Stimulated activated CD8-positive, alpha-beta memory T cell treated with anti-CD3 and anti-CD28 coated beads, Interleukin-12 subunit alpha, Interleukin-12 subunit beta, amount 100 ng/mL, for 24 hours (primary cell): ENCODE measurements at regions not wholly inside any gene's neighbourhood (a gene's known extent, or its start where the extent isn't known, plus 50 kb on each side); places are given as distances from the start of the nearest gene placed in this dataset.

Experiments
- DNase-seq: peaks from one replicate; pipeline ENCODE4 v3.0.0-alpha.2; 2020; ENCODE audit errors: extremely low read depth

DNA sequence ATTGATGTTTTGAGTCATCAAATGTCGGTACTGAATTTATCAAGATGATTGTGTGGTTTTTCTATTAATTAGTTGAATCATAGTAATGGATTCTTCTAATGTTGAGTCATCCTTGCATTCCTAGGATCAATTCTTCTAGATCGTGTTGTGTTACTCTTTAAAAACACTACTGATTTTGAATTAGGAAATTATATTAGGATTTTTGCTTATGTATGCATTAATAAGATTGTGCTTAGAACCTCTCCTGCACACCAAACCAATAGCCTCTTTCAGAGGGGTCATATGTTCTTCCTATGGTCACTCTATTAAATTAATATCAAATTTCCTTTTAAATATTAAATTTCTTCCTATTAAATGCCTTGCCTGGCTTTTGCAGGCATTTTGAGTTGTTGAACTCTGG is 151.7 kb upstream of the TOPAZ1 start:
- DNase-seq = no peak

DNA sequence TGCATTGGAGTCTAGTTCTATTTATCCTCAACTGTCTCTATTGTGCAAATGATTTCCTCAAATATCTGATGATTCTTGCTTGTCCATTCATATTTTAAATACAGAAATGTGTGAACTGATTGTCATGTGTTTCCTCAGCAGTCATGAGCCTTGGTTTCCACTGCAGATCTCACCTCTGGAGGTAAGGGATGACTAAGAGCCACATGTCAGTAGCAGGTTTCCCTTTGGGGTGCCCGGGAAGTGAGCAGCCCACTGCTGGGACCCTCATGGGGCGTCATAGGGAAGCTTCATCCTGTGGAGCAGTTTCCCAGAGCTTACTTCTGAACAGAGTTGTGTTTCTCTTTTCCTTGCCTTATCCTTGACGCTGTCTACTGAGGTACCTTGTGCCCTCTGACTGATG is 149.2 kb upstream of the TOPAZ1 start:
- no peak for DNase-seq

DNA sequence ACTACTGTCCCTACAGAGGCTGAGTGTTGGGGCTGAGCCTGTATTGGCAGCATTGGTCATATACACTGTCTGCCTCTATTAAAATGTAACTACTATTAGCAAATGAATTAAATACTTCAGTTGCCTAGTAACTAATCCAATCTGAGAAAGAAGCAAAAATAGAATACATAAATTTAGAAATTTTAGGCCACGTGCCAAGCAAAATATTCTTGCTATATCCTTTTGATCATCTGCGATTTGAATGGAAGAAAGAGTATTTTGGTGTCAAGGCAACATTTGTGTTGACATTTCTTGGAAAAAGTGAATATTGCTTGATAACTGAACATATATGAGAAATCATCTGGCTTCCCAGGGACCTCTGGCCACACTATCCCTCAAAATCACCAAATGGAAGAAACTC is 148.2 kb upstream of the TOPAZ1 start:
- no peak for DNase-seq

DNA sequence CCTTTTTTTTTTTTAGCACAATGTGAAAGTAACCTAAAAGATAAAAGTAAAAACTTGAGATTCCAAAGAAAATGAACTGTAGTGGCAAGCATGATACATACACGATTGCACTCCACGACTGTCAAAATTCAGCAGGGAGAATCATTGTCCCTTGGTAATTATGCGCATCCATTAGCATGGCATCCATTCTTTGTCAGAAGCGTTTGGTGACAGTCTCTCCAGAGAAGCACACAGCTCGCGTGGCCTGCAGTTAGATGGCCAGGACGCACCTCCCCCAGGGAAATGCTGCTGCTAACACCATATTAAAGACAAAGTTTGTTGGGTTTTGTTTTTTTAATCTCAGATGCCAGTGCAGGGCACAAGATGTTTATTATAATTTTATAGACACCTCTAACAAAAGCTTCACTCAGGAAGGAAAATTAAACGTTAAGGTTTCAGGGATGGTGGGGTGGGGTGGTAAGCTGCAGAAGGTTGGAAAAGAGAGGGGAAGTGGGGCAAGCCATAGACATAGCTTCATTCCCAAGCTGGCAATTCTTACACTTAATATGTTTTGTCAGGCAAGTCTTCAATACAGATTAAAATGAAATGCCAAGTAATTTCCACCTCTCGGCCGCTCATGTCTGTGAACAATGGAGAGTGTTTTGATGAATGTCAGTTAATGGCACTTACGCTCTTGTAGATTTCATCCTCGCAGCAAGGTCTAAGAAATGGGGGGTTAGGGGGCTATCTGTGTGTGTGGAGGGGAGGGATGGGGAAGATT is 142.8 kb upstream of the TOPAZ1 start:
- no peak for DNase-seq

DNA sequence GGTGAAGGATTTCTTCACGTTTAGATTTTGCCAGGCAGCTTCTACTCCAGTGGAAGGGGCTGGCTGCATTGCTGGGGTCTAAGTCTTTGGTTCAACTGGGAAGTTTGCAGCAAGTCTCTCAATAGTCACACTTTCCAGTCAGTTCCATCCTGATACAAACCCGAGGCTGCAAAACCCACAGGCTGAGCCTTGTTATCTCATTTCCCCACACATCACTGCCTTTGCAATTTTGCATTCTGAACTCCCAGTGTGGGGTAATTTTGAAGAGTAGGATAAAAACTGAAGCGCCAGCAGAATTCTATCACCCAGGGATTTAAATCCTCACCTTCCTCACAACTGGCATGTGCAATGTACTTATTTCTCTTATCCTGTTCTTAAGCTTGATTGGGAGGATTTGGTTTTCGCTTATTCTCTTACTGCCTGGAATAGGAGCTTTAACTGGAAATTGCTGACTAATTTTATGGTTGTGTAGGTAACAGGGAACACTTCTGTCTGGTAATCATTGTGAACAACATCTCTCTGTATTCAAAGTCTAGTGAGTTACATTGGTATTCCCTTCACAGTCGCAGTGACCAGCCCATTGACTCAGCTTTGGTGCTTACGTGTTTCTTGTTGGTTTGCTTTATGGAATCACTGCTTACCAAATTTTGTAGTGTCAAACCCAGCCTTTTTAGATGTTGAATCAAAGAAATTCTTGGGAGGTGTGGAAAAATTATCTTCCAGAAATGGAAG is 142.0 kb upstream of the TOPAZ1 start:
- DNase-seq = no peak

DNA sequence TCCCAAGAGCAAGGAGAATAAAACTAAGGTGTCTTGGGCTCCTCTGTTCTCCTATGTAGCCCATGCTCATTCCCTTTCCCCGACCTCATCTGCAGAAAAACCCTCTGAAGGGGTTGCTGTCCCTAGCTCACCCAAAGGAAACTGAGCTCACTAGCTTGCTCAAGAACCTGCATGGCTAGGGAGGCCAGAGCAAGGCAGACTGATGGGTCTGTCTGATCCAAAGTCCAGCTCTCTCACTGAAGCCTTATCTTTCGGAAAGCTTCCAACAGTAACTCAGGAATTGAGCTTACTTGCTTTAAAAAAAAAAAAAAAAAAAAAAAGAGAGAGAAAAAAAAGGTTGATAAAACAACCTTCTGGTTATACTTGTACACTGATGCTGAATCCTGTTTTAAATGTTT is 141.4 kb upstream of the TOPAZ1 start:
- no peak for DNase-seq

DNA sequence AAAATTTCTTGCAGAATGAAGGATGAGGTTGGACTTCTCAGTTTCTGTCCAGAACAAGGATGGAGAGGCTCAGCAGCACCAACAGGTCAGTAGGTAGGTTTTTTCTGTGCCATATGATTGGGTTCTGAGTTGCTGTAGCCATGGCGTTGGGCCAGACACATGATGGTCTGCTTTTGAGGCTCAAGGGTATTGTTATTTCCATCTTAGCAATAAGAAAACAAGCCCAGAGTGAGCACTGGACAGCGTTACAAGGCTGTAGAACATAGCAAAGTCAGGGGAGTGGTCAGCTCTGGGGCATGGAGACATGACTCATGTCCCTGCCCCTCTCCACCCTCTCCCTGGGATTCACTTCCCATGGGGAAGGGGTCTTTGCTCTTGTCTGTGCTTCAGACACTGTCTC is 137.6 kb upstream of the TOPAZ1 start:
- DNase-seq = no peak

DNA sequence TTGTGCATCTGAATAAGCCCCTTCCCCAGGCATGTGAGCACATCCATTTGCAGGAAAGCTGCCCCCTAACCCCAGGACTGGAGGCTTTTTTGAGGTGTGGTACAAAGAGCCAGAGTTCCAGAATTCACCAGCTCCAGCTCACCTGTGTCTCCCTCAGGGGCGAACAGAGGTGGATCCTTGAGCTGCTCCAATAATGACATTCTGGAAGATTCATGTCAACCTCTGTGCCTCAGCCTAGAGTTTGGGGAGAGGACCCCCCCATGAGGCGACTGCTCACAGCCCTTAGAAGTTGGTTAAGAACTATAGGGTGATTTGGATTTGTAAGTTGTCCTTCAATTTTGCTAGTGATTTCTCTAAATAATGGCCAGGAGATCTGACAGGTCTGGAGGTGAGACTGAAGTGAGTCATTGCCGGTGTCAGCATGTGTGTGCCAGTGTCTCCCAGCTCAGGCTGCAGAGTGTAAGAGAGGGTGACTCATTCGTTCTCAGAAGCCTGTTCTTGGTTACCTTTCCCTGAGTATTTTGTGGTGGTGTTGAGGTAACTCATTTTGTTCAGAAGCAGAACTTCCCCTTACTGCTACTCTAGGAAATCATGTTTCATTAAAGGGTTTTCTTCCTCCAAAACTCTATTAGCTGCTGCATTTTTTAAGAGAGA is 136.9 kb upstream of the TOPAZ1 start:
- no peak for DNase-seq

DNA sequence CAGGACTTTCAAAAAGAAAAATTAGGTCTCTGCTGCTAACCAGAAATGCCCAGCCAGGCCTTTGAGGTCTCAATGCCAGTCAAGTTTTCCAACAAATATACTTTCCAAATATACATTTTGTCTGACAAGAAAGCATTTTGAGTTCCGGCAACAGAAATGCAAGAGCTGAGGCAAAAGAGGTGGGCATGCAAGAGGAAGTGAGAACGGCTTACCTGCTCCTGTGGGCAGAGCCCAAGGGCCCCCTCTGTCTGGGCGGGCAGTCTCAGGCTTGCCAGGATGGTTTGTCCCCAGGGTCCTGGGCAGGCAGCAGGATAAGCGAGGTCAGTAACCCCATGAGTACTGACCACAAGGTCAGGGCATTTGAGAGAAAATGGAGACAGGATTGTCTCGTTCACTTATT is 136.1 kb upstream of the TOPAZ1 start:
- no peak for DNase-seq

DNA sequence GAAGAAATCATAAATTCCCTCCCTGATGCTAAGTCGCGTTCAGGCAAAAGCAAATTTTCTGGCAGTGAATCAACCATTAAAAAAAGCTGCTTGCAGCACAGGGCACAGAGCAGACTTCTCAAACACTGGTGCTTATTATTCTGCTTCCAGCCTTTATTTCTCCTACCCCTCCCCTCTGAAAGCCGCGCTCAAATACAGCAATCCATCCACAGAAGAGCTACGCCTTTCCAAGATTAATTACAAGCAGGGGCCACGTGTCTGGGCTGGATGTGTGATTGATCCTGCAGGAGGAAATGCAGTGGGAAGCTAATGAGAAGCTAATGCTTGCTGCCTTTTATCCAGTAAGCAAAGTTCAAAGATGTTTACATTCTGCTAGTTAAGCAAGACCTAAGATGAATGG is 134.9 kb upstream of the TOPAZ1 start:
- DNase-seq = no peak

DNA sequence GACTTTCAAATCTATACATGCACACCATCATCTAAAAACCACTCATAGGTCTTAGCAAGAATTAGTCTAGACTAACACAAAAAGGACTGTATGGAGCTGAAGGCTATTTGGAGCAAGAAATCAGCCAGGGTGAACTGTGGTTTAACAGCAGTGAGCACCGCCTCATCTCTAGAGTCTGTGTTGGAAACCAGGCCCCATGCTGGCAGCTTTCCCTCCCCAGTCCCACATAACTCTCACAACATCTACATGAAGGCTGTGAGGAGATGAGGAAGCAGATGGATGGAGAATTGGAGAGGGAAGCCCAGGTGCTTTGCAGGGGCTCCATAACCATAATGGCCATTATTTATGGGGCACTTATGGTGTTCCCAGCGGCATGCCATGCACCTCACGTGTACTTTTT is 133.2 kb upstream of the TOPAZ1 start:
- DNase-seq = no peak

DNA sequence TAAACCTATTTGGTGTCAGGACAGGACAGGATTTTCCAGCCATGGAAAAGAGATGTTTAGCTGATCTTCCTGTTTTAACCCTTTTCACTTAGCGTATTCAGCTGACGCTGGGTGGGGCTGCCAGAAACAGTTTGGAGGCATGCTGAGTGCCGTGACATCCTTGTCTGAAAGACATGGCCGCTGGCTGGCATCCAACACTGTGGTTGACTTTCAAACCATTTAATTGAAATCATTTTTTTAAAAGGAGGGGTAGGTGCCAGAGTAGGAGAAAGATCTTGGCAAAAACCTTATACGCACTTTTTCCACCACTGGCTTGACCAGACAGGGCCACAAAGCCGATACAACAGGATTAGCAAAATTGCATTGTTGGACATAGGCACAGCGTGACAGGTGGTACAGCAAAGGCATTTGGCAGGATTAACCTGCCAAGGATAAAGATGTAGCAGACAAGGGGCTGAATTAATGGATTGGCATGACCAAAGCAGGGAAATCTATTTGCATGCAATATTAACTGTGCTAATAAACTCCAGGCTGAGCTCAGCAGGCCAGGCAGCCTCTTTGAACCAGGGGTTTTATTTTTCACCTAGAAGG is 131.8 kb upstream of the TOPAZ1 start:
- no peak for DNase-seq

DNA sequence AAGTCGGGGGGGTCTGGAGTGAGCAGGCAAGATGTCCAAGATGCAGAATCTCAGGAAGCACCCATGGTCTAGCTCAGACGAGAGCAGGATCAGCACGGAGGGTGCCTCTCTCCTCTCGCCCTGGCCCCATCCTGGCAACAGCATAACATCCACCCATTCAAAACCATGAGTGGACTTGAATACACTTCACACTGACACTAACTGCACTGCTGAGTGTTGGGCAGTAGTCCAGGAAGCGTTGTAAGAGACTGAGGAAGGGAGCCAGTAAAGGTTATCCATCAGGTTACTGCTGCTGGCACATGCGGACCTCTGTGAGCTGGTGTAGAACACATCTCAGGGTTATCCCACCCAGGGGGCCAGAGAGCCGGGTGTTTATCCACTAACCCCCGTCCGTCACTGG is 131.0 kb upstream of the TOPAZ1 start:
- no peak for DNase-seq

DNA sequence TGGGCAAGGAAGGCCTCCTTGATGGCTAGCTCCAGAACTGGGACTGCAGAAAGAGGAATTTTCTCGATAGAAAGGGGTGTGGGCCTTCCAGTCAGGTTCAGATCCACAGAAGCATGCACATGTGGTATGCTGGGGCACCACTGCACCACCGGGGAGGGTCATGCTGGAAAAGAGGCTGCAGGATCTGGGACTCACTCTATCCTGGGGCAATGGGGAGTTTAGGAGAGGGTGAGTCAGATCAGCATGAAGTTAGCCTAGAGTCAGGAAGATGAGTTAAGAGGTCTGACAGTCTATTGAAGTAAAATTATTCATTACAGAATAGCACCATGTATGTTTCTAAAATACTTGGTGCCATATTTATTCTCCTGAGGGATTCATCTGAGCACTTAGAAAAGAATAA is 130.2 kb upstream of the TOPAZ1 start:
- DNase-seq = no peak

DNA sequence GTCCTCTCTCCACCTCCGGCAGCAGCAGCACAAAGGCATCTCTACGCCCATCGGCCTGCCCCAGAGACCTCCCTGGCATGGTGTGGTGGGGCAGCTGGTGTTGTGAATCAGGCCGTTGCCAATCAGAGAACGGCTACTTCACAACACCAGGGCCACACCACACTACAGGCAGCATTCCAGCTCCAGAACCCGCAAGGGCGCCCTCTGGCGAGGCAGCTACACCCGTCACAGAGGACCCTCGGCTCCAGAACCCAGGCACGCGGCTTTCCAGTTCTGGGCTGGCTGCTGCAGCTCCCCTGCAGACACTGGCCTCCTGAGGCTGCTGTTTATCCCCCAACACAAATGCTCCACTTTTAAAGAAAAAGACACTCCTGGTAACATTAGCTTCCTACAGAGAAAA is 127.5 kb upstream of the TOPAZ1 start:
- no peak for DNase-seq

DNA sequence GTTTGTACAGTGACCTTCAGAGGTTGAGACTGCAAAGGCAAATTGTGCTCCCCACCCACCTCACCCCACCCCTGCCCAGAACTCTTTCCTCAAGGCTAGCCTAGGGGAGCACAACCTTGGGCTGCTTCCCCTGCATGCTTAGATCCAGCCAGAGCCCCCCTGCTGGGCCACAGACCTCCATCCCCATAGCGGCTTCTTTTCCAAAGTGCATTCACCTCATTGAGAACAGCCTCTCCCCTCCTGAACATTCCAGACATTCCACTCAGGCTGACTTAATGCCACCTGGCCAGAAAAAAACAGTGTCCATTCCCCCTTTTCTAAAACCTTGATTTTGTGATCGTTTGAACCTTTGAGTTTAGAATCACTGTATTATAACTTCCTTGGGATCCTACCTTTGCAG is 124.4 kb upstream of the TOPAZ1 start:
- no peak for DNase-seq

DNA sequence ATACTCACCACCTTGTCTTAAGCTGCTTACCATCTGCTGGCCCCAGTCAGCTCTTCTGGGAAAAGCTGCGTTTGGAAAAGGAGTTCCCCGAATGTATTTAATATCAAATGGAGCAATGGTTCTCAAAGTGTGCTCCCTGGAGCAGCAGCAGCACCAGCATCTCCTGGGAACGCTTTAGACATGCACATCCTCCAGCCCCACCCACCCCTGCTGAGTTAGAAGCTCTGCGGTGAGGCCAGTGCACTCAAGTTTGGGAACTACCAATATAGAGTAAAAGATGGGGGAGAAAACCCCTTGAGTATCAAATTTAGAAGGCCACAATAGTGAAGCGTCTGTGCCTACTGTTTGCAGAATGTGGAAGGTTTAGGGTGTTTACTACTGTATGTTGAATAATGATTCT is 124.0 kb upstream of the TOPAZ1 start:
- DNase-seq = no peak

DNA sequence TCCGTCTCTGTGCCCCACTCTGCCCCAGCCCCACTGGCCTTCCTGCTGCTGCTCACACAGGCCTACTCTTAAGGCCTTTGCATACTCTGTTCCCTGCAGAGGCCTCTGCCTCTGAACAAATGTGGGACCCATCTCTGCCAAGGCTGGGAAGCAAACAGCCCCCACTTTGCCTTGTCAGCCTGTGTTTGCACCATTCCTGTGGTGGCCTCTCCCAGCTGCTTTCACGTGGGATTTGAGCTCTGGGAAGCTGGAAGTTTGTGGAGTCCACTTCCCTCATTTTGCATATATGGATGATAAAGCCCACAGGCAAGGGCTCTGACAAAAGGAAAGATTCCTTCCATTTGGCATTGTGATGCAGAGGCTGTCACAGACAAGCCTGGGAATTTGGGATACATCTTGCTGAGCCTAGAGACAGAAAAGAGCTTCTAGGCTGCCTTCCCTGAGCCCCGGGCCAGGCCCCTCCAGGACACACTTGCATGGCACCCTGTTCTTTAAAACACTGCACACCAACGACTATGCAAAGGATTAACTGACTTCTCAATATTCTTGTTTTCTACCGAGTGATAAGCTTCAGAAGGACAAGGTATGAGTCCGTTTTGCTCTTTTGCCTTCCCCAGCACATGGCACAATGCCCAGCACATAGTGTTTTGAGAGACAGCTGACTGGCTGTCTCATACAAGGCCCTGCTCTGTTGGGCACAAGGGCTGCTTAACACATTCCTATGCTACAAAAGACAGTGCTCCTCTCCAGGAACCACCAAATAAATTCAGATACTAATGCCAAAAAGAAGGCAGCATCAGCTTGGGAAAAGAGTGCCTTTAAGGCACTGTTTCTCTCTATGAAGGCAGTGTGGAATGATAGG is 120.7 kb upstream of the TOPAZ1 start:
- no peak for DNase-seq

DNA sequence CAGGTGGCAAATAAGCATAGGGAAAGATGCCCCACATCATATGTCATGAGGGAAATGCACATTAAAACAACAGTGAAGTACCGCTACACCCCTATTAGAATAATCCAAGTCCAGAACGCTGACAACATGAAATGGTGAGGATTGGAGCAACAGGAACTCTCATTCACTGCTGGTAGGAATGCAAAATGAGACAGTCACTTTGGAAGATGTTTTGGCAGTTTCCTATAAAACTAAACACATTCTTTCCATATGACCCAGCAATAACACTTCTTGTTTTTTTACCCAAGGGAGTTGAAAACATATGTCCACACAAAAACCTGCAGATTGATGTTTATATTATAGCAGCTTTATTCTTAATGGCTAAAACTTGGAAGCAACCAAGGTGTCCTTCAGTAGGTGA is 116.4 kb upstream of the TOPAZ1 start:
- no peak for DNase-seq

DNA sequence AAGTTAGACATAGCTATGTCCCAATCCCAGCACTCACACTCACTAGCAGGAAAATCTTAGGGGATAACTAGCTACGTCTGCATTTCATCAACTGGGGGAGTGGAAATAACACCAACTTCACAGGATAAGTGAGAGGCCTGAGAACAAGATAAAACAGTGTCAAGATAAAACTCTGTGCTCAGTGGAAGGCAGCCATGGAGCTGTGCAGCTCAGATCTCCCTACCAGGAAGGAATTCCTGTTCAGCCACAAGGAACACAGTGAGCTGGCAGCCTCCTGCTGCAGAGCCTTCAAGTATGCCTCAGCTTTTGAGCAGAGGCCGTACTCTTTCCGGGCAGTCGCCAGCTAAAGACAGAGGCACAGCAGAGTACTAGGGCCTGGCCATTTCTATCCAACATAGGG is 115.8 kb upstream of the TOPAZ1 start:
- DNase-seq = no peak

DNA sequence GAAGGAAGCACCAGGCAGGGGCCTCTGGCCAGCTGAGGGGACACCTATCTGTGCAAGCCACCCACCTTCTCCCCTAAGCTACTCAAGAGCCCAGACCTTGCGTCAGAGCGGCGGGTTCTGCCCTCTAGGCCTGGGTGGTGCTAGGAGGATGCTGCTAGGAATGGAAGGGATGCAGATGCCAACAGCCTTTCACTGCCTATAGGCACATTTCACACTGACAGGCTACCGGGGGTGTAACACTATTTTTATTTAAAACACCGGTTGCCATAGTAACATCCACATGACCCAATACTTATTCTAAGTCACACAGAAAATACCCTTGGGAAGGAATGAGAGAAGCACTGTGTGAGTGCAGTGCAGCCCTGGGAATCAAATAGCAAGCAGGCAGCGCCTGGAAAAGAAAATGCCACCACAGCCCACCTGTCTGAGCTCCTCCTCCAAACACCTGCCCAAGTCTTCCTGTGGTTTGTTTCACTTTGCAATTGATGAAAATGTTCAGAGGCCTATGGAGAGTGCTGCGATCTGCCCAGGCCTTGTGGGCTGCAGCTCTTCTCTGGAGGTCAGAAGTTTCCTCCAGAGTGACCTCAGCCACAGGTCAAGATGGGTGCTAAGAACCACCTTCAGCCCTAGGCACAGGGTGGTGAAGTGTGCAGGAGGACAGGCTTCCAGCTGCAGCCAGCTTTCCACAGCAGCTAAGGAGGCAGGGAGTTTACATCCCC is 113.5 kb upstream of the TOPAZ1 start:
- no peak for DNase-seq
